Esophagus squamous epithelium (tissue), 5 donors: ENCODE measurements at regions not wholly inside any gene's neighbourhood (a gene's known extent, or its start where the extent isn't known, plus 50 kb on each side); places are given as distances from the start of the nearest gene placed in this dataset.

Source experiments
- DNase-seq: peaks from one replicate; lab custom pipeline; 2025; lab: John Stamatoyannopoulos, UW
- H3K27ac ChIP-seq, 4 donors: fragments of 200-600 bp; sonication (generic); one replicate each; pipeline ENCODE4 v1.5.1; 2016 to 2019; ENCODE audit warnings: mild to moderate bottlenecking in 1 of 4
- H3K27me3 ChIP-seq, 4 donors: fragments of 200-600 bp; sonication (generic); 1 replicate in 3 of 4; 2 replicates in 1 of 4; pipeline versions ENCODE4 v1.5.1 to v1.6.0; 2017 to 2021; ENCODE audit warnings: antibody characterized with exemption in 1 of 4
- H3K36me3 ChIP-seq, 3 donors: fragments of 200-600 bp; sonication (generic); one replicate each; pipeline ENCODE4 v1.5.1; 2016 to 2019
- H3K4me1 ChIP-seq, 3 donors: fragments of 200-600 bp; sonication (generic); one replicate each; pipeline ENCODE4 v1.5.1; 2017 to 2019
- H3K4me3 ChIP-seq, 4 donors: fragments of 200-600 bp; sonication (generic); 1 replicate in 3 of 4; 2 replicates in 1 of 4; pipeline ENCODE4 v1.5.1; 2016 to 2019; ENCODE audit warnings: mild to moderate bottlenecking in 2 of 4, moderate library complexity in 1 of 4
- H3K9me3 ChIP-seq, 3 donors: fragments of 200-600 bp; sonication (generic); one replicate each; pipeline ENCODE4 v1.5.1; 2016 to 2019
- POLR2A ChIP-seq, 4 donors: fragments of 450-650 bp; IDR thresholded peaks; one replicate each; pipeline ENCODE4 v1.6.1; 2017; ENCODE audit warnings: antibody characterized with exemption in 4 of 4, mild to moderate bottlenecking in 4 of 4, moderate library complexity in 3 of 4
- WGBS, 2 donors: methylation state at CpG; one replicate each; pipeline ENCODE4 v1.1.5; 2018; 5-methylcytosine and 5-hydroxymethylcytosine counted together
- intact Hi-C: fragments of 100-400 bp; cut with DNase I; formaldehyde crosslinking; loops from one replicate; pipeline ENCODE4 v1.15.0; 2022
- TF ChIP-seq, protein P1 (sequence below), 6 experiments: fragments of 450-650 bp in 4 of 6; fragments of 200-600 bp in 2 of 6; sonication (generic) in 2 of 6; IDR thresholded peaks; one replicate each; pipeline ENCODE4 v1.5.1; 2016 to 2019; ENCODE audit warnings: antibody characterized with exemption in 6 of 6, mild to moderate bottlenecking in 4 of 6, moderate library complexity in 4 of 6
- donor health status: DM: yes; HTN: yes; CAD: no.

DNA sequence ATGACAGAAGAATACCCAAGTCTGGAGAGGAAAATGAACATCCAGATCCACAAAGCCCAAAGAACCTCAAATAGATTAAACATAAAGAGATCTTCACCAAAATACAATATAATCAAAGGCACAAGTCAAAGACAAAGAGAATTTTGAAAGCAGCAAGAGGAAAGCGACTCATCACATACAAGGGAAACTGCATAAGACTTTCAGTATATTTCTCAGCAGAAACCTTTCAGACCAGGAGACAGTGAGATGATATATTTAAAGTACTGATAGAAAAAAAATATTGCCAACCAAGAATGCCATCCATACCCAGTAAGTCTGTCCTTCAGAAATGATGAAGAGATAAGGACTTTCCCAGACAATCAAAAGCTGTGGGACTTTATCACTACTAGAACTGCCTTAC, 81.5 kb upstream of the GALNT17 start:
- H3K27ac ChIP-seq: no peak overlapping the region
- peaks cover 0 to 31% (median 22%) of the 10 kb centered on the region in 3 donors for H3K9me3 ChIP-seq
- DNase-seq: no peak
- H3K4me1 ChIP-seq: no peaks in the 10 kb centered on the region
- H3K4me3 ChIP-seq: no peak overlapping the region
- no peaks in the 10 kb centered on the region for H3K36me3 ChIP-seq
- no peaks in the 10 kb centered on the region for H3K27me3 ChIP-seq
- WGBS, 2 donors: 75 to 94% methylated on average over 1 of the region's 1 CpG
- intact Hi-C loops: no loop called here
- TF ChIP-seq, protein P1, sequence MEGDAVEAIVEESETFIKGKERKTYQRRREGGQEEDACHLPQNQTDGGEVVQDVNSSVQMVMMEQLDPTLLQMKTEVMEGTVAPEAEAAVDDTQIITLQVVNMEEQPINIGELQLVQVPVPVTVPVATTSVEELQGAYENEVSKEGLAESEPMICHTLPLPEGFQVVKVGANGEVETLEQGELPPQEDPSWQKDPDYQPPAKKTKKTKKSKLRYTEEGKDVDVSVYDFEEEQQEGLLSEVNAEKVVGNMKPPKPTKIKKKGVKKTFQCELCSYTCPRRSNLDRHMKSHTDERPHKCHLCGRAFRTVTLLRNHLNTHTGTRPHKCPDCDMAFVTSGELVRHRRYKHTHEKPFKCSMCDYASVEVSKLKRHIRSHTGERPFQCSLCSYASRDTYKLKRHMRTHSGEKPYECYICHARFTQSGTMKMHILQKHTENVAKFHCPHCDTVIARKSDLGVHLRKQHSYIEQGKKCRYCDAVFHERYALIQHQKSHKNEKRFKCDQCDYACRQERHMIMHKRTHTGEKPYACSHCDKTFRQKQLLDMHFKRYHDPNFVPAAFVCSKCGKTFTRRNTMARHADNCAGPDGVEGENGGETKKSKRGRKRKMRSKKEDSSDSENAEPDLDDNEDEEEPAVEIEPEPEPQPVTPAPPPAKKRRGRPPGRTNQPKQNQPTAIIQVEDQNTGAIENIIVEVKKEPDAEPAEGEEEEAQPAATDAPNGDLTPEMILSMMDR (IDR thresholded peaks at IDR 0.05): no peak
- no peak for TF ChIP-seq POLR2A (IDR thresholded peaks at IDR 0.05)

DNA sequence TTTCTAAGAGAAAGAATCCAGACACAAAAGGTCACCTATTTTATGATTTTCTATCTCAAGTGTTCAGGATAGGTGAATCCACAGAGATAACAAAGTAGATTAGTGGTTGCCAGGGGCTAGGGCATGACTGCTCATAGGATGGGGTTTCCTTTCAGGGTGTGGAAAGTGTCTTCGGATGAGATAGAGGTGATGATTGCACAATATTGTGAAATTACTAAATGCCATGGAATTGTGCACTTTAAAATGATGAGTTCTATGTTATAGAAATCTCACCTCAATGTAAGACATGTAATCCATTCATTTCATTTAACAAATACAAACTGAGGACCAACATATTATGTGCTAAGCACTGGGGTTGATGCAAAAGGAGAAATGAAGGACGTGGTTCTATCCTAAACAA, 76.4 kb upstream of the GALNT17 start:
- no peak overlapping the region for H3K27ac ChIP-seq
- WGBS, 2 donors: 36 to 66% methylated on average over 2 of the region's 2 CpGs
- DNase-seq: no peak
- intact Hi-C loops: no loop called here
- H3K9me3 ChIP-seq: peaks cover 0 to 12% (median 9%) of the 10 kb centered on the region in 3 donors
- no peak overlapping the region for H3K4me3 ChIP-seq
- no peaks in the 10 kb centered on the region for H3K27me3 ChIP-seq
- H3K4me1 ChIP-seq: no peaks in the 10 kb centered on the region
- H3K36me3 ChIP-seq: no peaks in the 10 kb centered on the region
- no peak for TF ChIP-seq POLR2A (IDR thresholded peaks at IDR 0.05)
- TF ChIP-seq, protein P1 (IDR thresholded peaks at IDR 0.05): no peak

DNA sequence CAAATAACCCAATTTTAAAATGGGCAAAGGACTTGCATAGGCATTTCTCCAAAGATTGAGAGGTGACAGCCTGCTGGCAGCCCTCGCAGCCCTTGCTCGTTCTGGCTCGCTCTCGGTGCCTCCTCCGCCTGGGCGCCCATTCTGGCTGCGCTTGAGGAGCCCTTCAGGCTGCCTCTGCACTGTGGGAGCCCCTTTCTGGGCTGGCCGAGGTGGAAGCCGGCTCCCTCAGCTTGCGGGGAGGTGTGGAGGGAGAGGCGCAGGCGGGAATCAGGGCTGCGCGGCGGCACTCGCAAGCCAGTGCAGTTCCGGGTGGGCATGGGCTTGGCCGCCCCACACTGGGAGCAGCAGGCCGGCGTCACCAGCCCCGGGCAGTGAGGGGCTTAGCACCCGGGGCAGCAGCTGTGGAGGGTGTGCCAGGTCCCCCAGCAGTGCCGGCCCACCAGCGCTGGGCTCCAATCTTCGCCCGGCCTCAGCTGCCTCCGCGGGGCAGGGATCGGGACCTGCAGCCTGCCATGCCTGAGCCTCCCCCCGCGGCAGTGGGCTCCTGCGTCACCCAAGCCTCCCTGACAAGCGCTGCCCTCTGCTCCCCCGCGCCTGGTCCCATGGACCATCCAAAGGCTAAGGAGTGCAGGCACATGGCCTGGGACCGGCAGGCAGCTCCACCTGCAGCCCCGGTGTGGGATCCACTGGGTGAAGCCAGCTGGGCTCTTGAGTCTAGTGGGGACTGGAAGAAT, 54.0 kb upstream of the GALNT17 start:
- peaks cover 0 to 18% (median 0%) of the 10 kb centered on the region in 3 donors for H3K9me3 ChIP-seq
- no peaks in the 10 kb centered on the region for H3K4me1 ChIP-seq
- no peak for TF ChIP-seq POLR2A (IDR thresholded peaks at IDR 0.05)
- TF ChIP-seq, protein P1 (IDR thresholded peaks at IDR 0.05): no peak
- H3K4me3 ChIP-seq: no peak overlapping the region
- no peak for DNase-seq
- no peaks in the 10 kb centered on the region for H3K36me3 ChIP-seq
- no peak overlapping the region for H3K27ac ChIP-seq
- 95 to 98% methylated on average over 8 to 9 of the region's 37 CpGs for WGBS, 2 donors
- H3K27me3 ChIP-seq: no peaks in the 10 kb centered on the region
- intact Hi-C loops: no loop called here
